Neural cell (in vitro differentiated cells): ENCODE measurements at regions not wholly inside any gene's neighbourhood (a gene's known extent, or its start where the extent isn't known, plus 50 kb on each side); places are given as distances from the start of the nearest gene placed in this dataset.

Source experiments
- EP300 ChIP-seq: fragments of 450-650 bp; conservative IDR thresholded peaks from 2 replicates; pipeline ENCODE4 v1.6.1; 2014; ENCODE audit warnings: antibody characterized with exemption, mild to moderate bottlenecking, moderate library complexity; ENCODE audit not compliant: poor library complexity, severe bottlenecking
- EZH2 ChIP-seq: fragments of 200-600, 300-800 bp; shearing (Covaris generic), sonication (generic); IDR thresholded peaks from 2 replicates; pipeline ENCODE4 v1.6.1; 2014; ENCODE audit warnings: antibody characterized with exemption, low read length, borderline replicate concordance, mild to moderate bottlenecking; ENCODE audit not compliant: insufficient read depth, poor library complexity, severe bottlenecking
- POLR2AphosphoS5 ChIP-seq: IDR thresholded peaks from 2 replicates; pipeline ENCODE4 v1.6.1; 2012
- RAD21 ChIP-seq: fragments of 450-650 bp; conservative IDR thresholded peaks from 2 replicates; pipeline ENCODE4 v1.6.1; 2014; ENCODE audit warnings: antibody characterized with exemption, mild to moderate bottlenecking, moderate library complexity
- SMC3 ChIP-seq: fragments of 450-650 bp; conservative IDR thresholded peaks from 2 replicates; pipeline ENCODE4 v1.6.1; 2014; ENCODE audit warnings: antibody characterized with exemption, mild to moderate bottlenecking, moderate library complexity; ENCODE audit not compliant: poor library complexity
- TAF1 ChIP-seq: IDR thresholded peaks from 2 replicates; pipeline ENCODE4 v1.6.1; 2012; ENCODE audit warnings: low read depth
- TF ChIP-seq, protein P1 (sequence below): fragments of 450-650 bp; IDR thresholded peaks from 2 replicates; pipeline ENCODE4 v1.5.1; 2014; ENCODE audit warnings: antibody characterized with exemption, mild to moderate bottlenecking, moderate library complexity; ENCODE audit not compliant: poor library complexity, severe bottlenecking

DNA sequence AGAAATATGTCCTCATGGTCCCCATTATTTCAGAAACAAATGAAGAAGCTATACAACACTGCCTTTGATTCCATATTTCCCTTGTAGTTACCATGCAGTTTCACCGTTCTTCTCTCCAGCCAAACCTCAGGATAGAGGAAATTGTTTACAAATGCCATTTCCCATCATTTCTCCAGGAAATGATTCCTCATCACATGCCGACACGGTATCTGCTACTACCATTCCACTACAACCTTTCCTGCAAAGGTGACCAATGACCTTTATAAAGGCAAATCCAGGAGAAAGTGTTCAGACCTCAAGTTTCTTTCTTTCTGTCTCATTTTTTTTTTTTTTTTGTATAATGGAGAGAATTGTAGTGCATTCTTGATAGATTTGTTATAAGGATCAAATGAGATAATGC lies 460.8 kb upstream of the CDH20 start:
- TF ChIP-seq, protein P1, sequence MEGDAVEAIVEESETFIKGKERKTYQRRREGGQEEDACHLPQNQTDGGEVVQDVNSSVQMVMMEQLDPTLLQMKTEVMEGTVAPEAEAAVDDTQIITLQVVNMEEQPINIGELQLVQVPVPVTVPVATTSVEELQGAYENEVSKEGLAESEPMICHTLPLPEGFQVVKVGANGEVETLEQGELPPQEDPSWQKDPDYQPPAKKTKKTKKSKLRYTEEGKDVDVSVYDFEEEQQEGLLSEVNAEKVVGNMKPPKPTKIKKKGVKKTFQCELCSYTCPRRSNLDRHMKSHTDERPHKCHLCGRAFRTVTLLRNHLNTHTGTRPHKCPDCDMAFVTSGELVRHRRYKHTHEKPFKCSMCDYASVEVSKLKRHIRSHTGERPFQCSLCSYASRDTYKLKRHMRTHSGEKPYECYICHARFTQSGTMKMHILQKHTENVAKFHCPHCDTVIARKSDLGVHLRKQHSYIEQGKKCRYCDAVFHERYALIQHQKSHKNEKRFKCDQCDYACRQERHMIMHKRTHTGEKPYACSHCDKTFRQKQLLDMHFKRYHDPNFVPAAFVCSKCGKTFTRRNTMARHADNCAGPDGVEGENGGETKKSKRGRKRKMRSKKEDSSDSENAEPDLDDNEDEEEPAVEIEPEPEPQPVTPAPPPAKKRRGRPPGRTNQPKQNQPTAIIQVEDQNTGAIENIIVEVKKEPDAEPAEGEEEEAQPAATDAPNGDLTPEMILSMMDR, result no peak
- TF ChIP-seq EZH2 (no peak), RAD21 (no peak), POLR2AphosphoS5 (no peak), EP300 (no peak), TAF1 (no peak), SMC3 (no peak)
